Cerebellar nuclear complex (tissue), 1 donor: ENCODE measurements at regions not wholly inside any gene's neighbourhood (a gene's known extent, or its start where the extent isn't known, plus 50 kb on each side); places are given as distances from the start of the nearest gene placed in this dataset.
"Not testable (repeated sequence)": the region's sequence is repeated elsewhere in the genome, so short reads cannot be mapped to it uniquely, and the experiment has no call there.

Source experiments
- DNase-seq, 2 experiments: peaks; one replicate each; lab custom pipeline; 2025; lab: John Stamatoyannopoulos, UW

DNA sequence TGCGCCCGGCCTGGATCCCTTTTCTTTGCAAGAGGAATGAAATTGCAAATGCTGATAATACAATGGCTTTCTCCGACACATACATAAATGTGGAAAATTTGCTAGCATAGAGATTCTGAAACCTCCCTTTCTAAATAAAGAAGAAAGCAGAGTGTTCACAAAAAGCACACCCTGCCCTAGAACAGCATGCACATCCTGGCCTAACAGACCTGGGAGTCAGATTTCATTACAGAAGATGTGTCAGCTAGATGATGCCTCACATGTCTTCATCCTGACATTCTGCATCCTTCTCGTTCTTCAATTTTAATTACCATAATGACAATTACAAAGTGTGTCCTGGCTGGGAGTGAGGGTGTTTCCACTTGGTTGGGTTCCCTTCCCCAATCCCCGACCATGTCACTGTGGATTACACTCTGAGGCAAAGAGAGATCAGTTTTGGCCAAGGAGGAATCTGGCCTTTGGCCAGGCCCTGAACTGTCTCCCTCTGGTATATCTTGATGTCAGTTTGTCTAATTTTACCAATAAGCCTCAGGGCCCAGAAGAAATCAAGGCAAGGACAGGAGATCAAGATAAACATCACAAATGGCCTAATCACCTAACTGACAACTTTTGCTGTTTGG is 104.9 kb upstream of the SPATA12 start:
- no peak for DNase-seq

DNA sequence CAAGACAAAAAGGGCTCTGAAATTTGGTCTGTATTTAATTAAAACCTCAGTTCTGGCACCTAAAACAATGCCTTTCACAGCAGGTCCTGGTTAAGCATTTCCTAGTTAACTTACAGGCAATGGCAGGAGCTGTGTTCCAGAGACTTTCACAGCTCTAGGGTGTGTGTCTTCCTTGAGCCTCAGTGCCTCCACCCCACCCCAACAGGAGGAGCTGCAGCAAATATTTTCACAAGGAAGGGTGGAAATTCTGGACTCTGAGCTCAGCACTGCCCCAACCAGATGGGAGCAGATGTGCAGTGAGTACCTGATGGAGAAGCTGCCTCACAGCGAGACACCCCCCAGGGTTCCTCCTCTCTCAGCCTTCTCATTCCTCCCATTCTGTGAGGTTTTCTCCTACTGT is 106.3 kb upstream of the SPATA12 start:
- DNase-seq, result no peak

DNA sequence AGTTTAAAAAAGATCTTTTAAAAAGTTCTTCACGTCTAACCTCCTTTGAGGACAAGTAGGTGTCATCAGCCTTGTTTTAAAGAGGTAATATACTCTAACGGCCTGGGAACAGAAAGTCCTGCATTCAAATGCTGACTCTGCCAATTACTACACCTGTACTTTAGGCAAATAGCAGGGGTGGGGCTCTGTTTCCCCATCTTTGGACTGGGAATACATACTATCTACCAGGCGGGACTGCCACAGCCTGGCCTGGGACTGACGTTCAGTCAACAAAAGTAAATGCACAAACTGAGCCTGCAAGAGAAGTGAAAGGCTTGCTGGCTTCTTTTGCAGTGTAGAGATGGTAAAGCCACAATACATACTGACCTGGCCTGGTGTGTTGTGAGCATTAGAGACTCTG is 107.6 kb upstream of the SPATA12 start:
- no peak for DNase-seq

DNA sequence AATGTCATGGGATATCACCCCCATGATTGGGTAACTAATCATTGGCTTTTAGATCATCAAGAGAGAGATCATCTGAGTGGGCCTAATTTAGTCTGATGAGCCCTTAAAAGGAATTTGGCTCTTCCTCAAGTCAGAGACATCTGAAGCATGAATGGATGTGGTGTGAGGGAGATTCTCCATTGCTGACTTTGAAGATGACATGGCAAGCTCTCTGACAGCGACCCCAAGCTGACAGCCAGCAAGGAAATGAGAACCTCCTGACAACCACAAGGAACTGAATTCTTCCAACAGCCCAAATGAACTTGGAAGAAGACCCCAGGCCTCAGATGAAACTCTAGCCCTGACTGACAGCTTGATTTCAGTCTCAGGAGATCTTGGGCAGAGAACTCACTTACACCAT is 108.4 kb upstream of the SPATA12 start:
- DNase-seq, result no peak

DNA sequence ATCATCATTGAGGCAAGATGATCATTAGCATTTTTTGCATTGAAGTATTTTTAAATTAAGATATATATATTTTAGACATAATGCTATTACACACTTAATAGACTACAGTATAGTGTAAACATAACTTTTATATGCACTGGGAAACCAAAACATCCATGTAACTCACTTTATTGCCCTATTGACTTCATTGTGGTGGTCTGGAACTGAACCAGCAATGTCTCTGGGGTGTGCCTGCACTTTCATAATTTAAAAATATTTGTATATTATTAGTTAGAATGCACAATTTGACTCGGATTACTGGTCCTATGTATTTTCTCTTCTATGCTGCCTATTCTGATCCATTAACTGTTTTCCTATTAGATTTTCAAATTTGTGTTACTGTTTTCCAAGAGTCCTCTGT is 109.1 kb upstream of the SPATA12 start:
- DNase-seq, result no peak

DNA sequence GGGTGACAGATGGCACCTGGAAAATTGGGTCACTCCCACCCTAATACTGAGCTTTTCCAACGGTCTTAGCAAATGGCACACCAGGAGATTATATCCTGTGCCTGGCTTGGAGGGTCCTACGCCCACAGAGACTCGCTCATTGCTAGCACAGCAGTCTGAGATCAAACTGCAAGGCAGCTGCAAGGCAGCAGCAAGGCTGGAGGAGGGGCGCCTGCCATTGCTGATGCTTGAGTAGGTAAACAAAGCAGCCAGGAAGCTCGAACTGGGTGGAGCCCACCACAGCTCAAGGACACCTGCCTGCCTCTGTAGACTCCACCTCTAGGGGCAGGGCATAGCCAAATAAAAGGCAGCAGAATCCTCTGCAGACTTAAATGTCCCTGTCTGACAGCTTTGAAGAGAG is 115.1 kb upstream of the SPATA12 start:
- not testable (repeated sequence) for DNase-seq

DNA sequence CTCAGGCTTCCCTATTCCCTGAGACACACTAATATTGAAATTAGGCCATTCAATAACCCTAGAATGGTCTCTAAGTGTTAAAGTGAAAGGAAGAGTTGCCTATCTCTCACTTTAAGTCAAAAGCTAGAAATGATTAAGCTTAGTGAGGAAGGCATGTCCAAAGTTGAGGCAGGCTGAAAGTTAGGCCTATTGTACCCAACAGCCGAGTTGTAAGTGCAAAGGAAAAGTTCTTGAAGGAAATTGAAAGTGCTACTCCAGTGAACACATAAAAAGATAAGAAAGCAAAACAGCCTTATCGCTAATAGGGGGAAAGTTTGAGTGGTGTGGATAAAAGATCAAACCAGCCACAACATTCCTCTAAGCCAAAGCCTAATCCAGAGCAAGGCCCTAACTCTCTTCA is 117.9 kb upstream of the SPATA12 start:
- no peak for DNase-seq

DNA sequence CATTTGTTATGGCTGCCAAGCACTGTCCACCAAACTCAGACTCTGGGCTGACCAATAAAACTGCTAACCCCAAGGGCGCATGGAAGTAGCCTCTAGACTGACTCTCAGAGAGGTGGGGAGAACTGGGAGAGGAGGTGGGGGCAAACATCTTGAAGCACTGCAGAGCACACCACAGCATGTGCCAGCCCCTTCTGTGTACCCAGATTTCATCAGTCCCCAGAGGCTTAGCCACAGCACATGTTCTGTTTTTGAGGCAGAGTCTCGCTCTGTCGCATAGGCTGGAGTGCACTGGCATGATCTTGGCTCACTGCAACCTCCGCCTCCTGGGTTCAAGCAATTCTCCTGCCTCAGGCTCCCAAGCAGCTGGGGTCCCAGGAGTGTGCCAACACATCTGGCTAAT is 119.5 kb upstream of the SPATA12 start:
- no peak for DNase-seq

DNA sequence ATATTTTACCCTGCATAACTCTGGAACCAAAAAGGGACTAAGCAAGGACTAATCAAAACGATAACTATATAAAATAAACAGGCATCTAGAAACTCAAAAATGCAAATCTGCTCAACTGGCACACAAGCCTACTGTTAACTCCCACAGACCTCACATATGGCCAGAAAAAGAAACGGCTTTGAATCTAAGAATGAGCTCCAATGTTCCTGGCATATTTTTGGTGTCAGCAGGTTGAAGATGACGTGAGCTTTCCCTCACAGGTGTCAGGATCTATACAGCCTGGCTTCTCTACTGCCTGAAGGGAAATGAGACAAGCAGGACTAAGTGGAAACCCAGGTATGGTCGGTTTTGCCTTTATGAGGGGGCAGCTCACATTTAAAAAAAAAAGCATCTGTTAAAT is 120.1 kb upstream of the SPATA12 start:
- DNase-seq, result peak in 1 of 2 experiments; percentile 3

DNA sequence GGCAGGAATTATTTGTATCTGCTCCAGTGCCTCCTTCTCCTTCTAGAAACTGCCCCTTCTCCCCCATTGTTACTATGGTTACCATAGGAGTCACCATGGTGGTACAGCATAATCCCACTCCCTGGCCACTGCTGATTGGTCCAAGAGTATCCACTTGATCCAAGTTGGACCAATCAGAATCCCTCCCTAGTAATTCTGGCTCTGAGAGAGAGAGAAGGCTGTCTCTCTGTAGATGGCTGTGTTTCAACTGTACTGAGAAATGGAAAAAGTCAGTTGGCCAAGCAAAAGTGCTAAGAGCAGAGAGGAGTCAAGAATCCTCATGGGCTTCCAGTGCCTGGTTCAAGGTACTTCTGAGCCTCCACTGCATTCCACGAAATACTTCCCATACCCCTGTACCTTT is 120.6 kb upstream of the SPATA12 start:
- no peak for DNase-seq

DNA sequence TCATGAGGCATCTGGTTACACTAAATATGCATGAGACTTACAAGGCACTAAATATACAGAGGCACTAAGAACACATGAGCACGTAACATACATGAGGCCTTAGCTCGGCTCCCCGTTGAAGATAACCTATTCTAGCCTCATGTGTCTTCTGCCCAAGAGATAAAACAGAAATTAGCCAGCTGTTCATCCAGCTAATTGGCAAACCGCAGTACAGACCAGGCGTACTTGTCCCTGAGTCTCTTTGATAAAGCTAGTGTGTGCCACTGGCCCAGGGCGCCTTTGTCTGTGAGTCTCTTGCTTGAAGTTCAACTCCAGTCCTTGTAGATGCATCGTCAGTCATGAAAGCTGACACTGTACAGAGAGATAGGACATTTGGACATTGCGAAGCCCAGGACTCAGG is 121.9 kb upstream of the SPATA12 start:
- DNase-seq, result no peak

DNA sequence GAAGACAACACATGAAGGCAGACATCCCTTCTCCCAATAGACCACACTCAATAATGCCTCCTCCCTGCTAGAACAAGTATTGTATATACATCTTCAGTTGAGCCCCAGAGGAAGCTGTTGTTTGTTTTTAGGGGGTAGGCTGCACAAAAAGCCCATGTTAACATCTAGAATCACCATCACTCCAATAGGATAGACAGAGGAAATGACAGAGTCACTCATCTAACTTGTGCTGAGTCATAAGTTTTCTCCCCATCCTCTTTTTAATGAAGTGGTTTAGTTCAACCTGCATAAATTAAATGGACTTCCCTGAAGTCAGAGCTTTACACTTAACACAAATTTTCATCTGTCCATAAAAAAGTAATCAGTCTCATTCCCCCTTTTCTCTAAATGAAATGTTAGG is 122.9 kb upstream of the SPATA12 start:
- no peak for DNase-seq

DNA sequence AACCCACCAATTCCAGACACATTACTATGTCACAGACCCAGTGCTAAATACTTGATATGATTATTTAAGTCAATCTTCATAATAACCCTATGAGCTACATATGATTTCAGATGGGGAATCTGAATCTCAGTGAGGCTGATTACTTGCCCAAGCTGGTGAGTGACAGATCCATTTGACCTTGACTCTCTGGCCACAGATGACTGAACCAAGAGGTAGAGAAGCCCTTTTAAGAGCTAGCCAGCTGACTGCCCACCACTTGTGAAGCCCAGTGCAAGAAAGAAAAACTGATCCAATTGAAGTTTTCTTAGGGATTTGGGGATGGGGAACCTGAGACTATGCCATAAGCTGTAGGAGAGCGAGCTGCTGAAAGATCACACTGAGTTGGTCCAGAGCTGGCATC is 124.7 kb upstream of the SPATA12 start:
- DNase-seq, result no peak

DNA sequence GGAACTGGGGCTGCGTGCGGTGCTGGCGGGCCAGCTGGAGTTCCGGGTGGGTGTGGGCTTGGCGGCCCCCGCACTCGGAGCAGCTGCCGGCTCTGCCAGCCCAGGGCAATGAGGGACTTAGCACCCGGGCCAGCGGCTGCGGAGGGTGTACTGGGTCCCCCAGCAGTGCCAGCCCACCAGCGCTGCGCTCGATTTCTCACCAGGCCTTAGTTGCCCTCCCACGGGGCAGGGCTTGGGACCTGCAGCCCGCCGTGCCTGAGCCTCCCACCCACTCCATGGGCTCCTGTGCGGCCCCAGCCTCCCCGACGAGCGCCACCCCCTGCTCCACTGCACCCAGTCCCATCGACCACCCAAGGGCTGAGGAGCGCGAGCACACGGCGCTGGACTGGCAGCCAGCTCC is 126.0 kb upstream of the SPATA12 start:
- not testable (repeated sequence) for DNase-seq

DNA sequence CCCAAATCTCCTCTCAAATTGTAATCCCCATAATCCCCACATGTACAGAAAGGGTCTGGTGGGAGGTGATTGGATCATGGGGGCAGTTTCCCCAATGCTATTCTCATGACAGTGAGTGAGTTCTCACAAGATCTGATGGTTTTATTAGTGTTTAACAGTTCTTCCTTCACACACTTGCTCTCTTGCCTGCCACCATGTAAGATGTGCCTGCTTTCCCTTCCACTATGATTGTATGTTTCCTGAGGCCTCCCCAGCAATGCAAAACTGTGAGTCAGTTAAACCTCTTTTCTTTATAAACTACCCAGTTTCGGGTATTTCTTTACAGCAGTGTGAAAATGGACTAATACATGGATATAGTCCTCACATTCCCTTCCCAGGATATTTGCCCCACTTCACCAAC is 126.7 kb upstream of the SPATA12 start:
- no peak for DNase-seq

DNA sequence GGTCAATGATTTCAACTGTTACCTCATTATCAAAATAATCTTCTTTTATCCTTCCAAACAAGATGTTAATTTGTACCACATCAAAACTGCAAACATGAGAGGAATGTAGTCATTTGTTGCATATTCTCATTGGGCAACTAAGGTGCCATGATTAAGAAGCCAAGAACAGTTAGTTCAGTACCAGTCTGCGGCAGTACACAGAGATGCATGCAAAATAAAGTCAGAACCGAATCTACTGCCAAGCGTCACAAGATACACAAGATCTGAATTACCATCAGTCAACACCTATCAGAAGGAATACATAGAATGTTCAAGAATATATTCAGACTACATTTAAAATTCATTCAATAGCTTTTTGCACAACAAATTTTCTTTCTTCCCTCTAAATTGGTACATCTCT is 127.6 kb upstream of the SPATA12 start:
- DNase-seq, result no peak

DNA sequence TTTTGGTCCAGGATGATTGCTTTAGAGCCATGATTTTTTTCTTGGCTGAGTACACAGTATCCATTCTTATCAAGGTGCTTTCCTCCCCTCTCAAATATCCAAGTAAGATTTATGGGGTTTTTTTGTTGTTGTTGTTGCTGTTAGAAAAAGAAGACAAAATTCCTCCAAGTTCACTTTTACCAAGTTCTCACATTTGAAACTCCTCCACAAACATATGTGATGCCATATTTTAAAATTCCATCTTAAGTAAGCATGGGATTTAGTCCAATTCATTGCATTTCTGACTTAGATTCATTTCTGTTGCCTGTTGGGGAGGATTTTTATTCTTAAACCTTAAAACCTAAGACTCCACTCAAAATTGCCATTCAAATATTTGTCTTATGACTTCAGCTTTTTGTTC is 128.6 kb upstream of the SPATA12 start:
- DNase-seq, result no peak

DNA sequence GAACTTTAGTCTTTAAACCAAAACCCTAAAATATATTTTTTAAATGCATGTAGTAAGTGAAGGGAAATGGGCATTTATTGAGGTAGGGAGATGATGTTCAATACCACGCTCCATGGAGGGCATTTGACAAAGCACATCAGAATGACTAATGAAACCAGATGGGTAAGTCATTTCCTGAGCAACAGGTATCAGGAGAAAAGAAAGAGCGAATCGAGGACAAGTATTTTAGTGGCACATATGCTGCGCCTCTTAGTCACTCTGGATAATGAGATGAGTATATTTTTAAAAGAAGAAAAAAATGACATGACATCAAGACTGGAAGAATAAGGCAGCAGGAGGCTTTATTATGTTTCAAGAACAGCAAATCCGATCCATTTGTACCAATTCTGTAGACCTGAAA is 129.0 kb upstream of the ARHGEF3 start:
- DNase-seq, result no peak

DNA sequence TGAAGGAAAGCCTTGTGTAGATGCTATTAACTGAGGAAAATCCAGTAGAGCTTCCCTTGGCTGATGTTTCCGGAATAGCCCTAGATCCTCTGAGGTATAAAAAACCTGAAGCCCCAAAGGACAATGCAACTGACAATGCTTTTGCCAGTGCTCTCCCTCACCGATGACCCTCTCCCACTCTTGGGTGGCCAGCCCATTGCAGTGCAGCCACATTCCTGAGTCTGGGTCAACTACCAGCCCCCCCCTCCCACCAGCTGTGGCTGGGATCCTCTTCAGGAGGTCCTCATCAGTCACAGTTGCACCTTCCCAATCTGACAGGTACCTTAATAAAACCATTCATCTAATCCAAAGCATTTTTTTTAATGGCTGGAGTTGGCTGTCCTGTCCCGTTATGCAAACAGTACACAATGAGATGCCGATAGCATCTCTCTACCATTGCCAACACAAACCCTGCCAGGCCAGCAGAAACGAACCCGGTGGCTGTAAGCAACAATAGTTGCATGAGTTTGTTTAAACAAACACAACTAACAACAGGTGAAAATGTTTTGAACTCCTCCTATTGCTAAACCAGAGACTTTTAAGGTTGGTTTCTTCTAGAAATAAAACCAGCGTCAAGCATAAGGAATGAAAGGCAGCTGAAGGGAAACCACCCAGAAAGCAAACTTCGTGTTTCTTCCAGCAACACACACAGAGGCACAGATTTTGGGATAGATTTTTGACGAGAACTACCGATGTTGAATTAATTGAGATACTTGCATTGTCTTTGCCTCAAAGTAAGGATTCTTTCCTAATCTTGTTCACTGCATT is 128.3 kb upstream of the ARHGEF3 start:
- DNase-seq, result no peak

DNA sequence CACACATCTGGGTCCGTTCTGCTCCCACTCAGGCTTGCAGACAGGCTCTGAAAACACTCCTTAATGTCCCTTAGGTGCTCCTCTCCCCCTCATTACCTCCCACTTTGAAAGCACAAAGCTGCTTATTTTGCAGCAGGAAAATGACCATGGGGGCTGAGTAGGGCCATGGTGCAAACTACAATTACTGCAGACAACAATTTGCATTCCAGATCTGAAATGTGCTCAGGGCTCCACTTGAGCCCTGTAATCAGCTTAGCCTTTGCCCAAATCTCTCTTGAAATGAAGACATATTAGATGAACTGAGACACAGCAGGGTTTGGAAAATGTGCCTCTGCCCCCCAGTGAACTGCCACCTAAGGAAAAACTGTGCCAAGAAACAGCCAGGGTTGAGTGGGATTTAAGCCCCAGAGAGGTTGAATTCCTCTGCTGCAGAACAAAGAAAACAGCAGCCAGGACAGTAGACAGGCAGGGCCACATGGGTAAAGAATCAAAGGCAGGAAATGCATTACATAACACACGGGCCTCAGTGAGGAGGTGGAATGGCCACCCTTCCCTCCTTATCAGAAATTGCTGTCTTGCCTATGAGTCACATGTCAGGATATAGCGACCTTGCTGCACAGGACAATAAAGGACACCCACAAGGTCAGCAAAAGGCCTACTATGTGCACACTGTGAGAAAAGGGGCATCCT is 126.8 kb upstream of the ARHGEF3 start:
- DNase-seq, result no peak

DNA sequence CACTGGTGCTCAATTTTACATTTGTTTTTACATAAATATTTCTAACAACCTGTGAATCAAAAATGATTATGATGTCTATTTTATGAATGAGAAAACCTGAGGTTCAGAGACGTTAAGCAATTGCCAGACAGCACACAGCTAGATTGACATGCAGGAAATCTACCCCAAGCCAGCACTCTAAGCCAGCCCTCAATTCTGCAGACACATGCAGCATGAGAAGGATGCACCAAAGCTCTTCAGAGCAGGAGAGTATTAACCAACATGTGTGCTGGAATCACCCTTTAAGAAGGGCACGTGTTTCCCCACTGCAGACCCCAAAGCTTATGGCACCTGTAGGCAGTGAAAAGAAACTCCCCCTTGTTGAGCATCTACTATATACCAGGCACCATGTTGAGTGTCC is 126.1 kb upstream of the ARHGEF3 start:
- DNase-seq, result no peak

DNA sequence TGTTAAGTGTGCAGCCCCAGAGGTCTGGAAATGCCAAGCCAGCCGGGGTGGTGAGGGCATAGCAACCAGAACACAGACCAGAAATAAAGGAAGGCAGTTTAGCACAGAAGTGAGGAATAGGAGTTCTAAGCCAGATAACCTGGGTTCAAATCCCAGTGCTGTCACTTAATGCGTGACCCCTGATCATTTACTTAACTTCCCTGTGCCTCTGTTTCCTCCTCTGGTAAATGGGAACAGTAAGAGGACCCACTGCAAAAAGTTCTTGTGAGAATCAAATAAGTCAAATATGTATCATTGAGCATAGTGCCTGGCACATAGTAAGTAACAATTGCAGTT is 125.2 kb upstream of the ARHGEF3 start:
- DNase-seq, result no peak

DNA sequence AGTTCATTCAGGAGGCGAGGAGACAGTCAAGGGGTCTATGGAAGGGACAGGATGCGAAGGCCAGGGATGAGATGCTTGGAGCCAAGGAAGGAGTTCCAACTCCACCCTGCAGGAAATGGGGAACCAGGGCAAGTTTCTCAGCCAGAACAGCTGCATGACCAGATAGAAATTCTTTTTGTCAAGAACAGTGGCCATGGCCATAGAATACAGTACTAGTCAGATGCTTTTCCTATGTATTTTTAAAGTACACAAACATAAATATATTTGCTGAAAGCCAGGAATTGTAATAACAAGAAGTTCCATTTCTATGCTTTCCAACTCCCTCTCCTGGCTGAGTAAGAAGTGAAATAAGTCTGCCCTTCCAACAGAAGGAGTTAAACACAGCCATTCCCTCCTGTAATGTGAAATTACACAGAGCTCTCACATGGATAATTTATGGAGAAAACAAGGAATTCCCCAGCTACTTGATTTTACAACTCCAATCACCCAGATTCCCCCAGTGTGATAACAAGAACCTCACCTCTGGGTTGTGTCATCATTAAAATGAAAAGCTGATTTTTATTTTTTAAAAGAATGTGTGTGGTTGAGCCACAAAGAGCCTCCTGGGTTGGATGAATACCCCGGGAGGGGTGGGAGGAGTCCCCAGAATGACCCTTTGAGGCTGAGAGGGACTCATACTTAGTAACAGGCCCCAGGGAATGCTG is 124.6 kb upstream of the ARHGEF3 start:
- no peak for DNase-seq
